HEK293 (cell line): ENCODE measurements at regions not wholly inside any gene's neighbourhood (a gene's known extent, or its start where the extent isn't known, plus 50 kb on each side); places are given as distances from the start of the nearest gene placed in this dataset.

Experiments
- CTCF ChIA-PET: fragments of 350-600 bp; formaldehyde crosslinking; extraction: SDS; loops from one replicate; lab custom pipeline; 2021; ENCODE audit warnings: antibody characterized with exemption; lab: Yijun Ruan, JAX
- POLR2A ChIA-PET: fragments of 300-600 bp; formaldehyde crosslinking; extraction: SDS; loops from one replicate; lab custom pipeline; 2020; ENCODE audit warnings: antibody characterized with exemption, inconsistent platforms; lab: Yijun Ruan, JAX
- H3K27ac ChIP-seq: fragments of 200-500 bp; sonication (Bioruptor generic); 2 replicates; pipeline ENCODE4 v1.5.1; 2014; ENCODE audit warnings: low read depth, low read length, control low read depth, inconsistent platforms; ENCODE audit errors: extremely low read depth
- H3K36me3 ChIP-seq, 2 experiments: fragments of 200-500 bp in 1 of 2; sonication (Bioruptor generic) in 1 of 2; 1 replicate in 1 of 2; 2 replicates in 1 of 2; pipeline ENCODE4 v1.5.1; 2014 to 2017; ENCODE audit warnings: inconsistent platforms in 2 of 2, low read length in 2 of 2; ENCODE audit not compliant: control insufficient read depth in 2 of 2, insufficient read depth in 1 of 2
- H3K4me1 ChIP-seq: fragments of 200-500 bp; sonication (Bioruptor generic); 2 replicates; pipeline ENCODE4 v1.5.1; 2014; ENCODE audit warnings: mild to moderate bottlenecking, low read length, inconsistent platforms; ENCODE audit not compliant: control insufficient read depth, insufficient read depth
- H3K4me3 ChIP-seq: 2 replicates; pipeline ENCODE4 v1.5.1; 2011; ENCODE audit warnings: low read depth, mild to moderate bottlenecking, control low read depth, low read length, moderate library complexity
- H3K9me3 ChIP-seq: fragments of 200-500 bp; sonication (Bioruptor generic); 2 replicates; pipeline ENCODE4 v1.5.1; 2014; ENCODE audit warnings: low read depth, low read length, inconsistent platforms; ENCODE audit not compliant: control insufficient read depth, insufficient read depth
- BCL11B ChIP-seq: fragments of 450-650 bp; formaldehyde crosslinking; IDR thresholded peaks from 2 replicates; pipeline ENCODE4 v1.5.1; 2016; ENCODE audit warnings: low read depth, missing biosample characterization, missing genetic modification characterization
- HOXD13 ChIP-seq: sonication (generic); formaldehyde crosslinking; IDR thresholded peaks from 2 replicates; pipeline ENCODE4 v1.8.0; 2022; ENCODE audit warnings: missing genetic modification reagents, borderline replicate concordance
- KLF9 ChIP-seq: fragments of 450-650 bp; formaldehyde crosslinking; IDR thresholded peaks from 2 replicates; pipeline ENCODE4 v1.5.1; 2016; ENCODE audit warnings: missing biosample characterization, missing genetic modification characterization, low read depth
- MYNN ChIP-seq: fragments of 450-650 bp; formaldehyde crosslinking; IDR thresholded peaks from 2 replicates; pipeline ENCODE4 v1.5.1; 2016; ENCODE audit warnings: missing biosample characterization, missing genetic modification characterization, borderline replicate concordance
- PATZ1 ChIP-seq: fragments of 450-650 bp; formaldehyde crosslinking; IDR thresholded peaks from 2 replicates; pipeline ENCODE4 v1.5.1; 2016; ENCODE audit warnings: missing biosample characterization, missing genetic modification characterization
- PRDM10 ChIP-seq: fragments of 450-650 bp; formaldehyde crosslinking; IDR thresholded peaks from 2 replicates; pipeline ENCODE4 v1.5.1; 2016; ENCODE audit warnings: missing biosample characterization, missing genetic modification characterization
- ZNF114 ChIP-seq: fragments of 450-650 bp; formaldehyde crosslinking; IDR thresholded peaks from 2 replicates; pipeline ENCODE4 v1.5.0; 2017; ENCODE audit warnings: missing biosample characterization, missing genetic modification characterization
- ZNF175 ChIP-seq: fragments of 450-650 bp; formaldehyde crosslinking; IDR thresholded peaks from 2 replicates; pipeline ENCODE4 v1.5.1; 2016; ENCODE audit warnings: missing biosample characterization, missing genetic modification characterization
- ZNF266 ChIP-seq: fragments of 450-650 bp; formaldehyde crosslinking; IDR thresholded peaks from 2 replicates; pipeline ENCODE4 v1.5.1; 2016; ENCODE audit warnings: missing biosample characterization, missing genetic modification characterization, low read depth
- ZNF341 ChIP-seq: fragments of 450-650 bp; formaldehyde crosslinking; IDR thresholded peaks from 2 replicates; pipeline ENCODE4; 2016; ENCODE audit warnings: low read depth, missing biosample characterization, missing genetic modification characterization
- ZNF391 ChIP-seq: fragments of 450-650 bp; formaldehyde crosslinking; IDR thresholded peaks from 2 replicates; pipeline ENCODE4 v1.5.1; 2016; ENCODE audit warnings: low read depth, missing biosample characterization, missing genetic modification characterization, borderline replicate concordance
- ZNF433 ChIP-seq: fragments of 450-650 bp; formaldehyde crosslinking; IDR thresholded peaks from 2 replicates; pipeline ENCODE4 v1.5.1; 2016; ENCODE audit warnings: missing biosample characterization, missing genetic modification characterization, low read depth
- ZNF548 ChIP-seq: fragments of 450-650 bp; formaldehyde crosslinking; IDR thresholded peaks from 2 replicates; pipeline ENCODE4 v1.5.1; 2016; ENCODE audit warnings: missing biosample characterization, missing genetic modification characterization
- ZNF560 ChIP-seq: fragments of 450-650 bp; formaldehyde crosslinking; IDR thresholded peaks from 2 replicates; pipeline ENCODE4 v1.5.1; 2017; ENCODE audit warnings: missing biosample characterization, missing genetic modification characterization, borderline replicate concordance
- ZNF664 ChIP-seq: fragments of 450-650 bp; formaldehyde crosslinking; IDR thresholded peaks from 2 replicates; pipeline ENCODE4 v1.5.1; 2016; ENCODE audit warnings: missing biosample characterization, missing genetic modification characterization
- ZNF776 ChIP-seq: fragments of 450-650 bp; formaldehyde crosslinking; IDR thresholded peaks from 2 replicates; pipeline ENCODE4 v1.5.0; 2017; ENCODE audit warnings: missing biosample characterization, missing genetic modification characterization, borderline replicate concordance
- ZSCAN23 ChIP-seq: fragments of 450-650 bp; formaldehyde crosslinking; IDR thresholded peaks from 2 replicates; pipeline ENCODE4 v1.5.1; 2016; ENCODE audit warnings: missing biosample characterization, missing genetic modification characterization
- TF ChIP-seq, protein P1 (sequence below): fragments of 450-650 bp; formaldehyde crosslinking; IDR thresholded peaks from 2 replicates; pipeline ENCODE4 v1.5.1; 2016; ENCODE audit warnings: missing biosample characterization, missing genetic modification characterization
- TF ChIP-seq, protein P2 (sequence below): fragments of 450-650 bp; formaldehyde crosslinking; IDR thresholded peaks from 2 replicates; pipeline ENCODE4 v1.5.1; 2017; ENCODE audit warnings: missing biosample characterization, missing genetic modification characterization
- TF ChIP-seq, protein P3 (sequence below): fragments of 450-650 bp; formaldehyde crosslinking; IDR thresholded peaks from 2 replicates; pipeline ENCODE4 v1.5.1; 2017; ENCODE audit warnings: missing biosample characterization, missing genetic modification characterization
- TF ChIP-seq, protein P4 (sequence below): fragments of 450-650 bp; formaldehyde crosslinking; IDR thresholded peaks from 2 replicates; pipeline ENCODE4 v1.5.0; 2017; ENCODE audit warnings: missing biosample characterization, missing genetic modification characterization, borderline replicate concordance

DNA sequence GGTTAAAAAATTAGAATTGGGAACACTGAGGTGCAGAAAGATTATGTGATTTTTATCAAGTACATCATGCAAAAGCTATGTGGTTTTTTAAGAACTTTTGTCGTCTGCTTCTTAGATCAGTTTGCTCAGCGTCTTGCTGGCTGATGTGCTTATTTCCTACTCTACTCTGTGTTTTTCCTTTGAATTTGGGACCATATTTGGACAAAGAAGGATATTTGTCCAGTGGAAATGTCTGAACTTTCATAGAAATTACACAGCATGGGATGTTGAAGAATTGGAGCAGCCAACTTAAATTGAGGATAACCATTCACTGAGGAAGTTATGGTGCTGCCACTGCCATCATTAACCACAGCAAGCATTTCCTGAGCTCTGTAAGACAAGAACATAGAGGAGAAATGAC lies 252.8 kb upstream of the HS3ST5 start (continued):
- TF ChIP-seq BCL11B (tag by site-specific recombination) (no peak), ZSCAN23 (tag by site-specific recombination) (no peak), ZNF391 (no peak), ZNF548 (tag by site-specific recombination) (no peak)

- TF ChIP-seq, protein P1, sequence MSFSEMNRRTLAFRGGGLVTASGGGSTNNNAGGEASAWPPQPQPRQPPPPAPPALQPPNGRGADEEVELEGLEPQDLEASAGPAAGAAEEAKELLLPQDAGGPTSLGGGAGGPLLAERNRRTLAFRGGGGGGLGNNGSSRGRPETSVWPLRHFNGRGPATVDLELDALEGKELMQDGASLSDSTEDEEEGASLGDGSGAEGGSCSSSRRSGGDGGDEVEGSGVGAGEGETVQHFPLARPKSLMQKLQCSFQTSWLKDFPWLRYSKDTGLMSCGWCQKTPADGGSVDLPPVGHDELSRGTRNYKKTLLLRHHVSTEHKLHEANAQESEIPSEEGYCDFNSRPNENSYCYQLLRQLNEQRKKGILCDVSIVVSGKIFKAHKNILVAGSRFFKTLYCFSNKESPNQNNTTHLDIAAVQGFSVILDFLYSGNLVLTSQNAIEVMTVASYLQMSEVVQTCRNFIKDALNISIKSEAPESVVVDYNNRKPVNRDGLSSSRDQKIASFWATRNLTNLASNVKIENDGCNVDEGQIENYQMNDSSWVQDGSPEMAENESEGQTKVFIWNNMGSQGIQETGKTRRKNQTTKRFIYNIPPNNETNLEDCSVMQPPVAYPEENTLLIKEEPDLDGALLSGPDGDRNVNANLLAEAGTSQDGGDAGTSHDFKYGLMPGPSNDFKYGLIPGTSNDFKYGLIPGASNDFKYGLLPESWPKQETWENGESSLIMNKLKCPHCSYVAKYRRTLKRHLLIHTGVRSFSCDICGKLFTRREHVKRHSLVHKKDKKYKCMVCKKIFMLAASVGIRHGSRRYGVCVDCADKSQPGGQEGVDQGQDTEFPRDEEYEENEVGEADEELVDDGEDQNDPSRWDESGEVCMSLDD (tag by site-specific recombination), result no peak
- no peak for TF ChIP-seq ZNF776 (tag by site-specific recombination)
- no peak for TF ChIP-seq HOXD13 (CRISPR knock-in tag)
- TF ChIP-seq ZNF114 (tag by site-specific recombination), result no peak
- TF ChIP-seq ZNF433 (tag by site-specific recombination), result no peak
- TF ChIP-seq ZNF560 (tag by site-specific recombination), result no peak
- TF ChIP-seq ZNF175 (tag by site-specific recombination), result no peak
- no peak for TF ChIP-seq PATZ1 (tag by site-specific recombination)
- TF ChIP-seq ZNF341 (tag by site-specific recombination), result no peak
- TF ChIP-seq, protein P2, sequence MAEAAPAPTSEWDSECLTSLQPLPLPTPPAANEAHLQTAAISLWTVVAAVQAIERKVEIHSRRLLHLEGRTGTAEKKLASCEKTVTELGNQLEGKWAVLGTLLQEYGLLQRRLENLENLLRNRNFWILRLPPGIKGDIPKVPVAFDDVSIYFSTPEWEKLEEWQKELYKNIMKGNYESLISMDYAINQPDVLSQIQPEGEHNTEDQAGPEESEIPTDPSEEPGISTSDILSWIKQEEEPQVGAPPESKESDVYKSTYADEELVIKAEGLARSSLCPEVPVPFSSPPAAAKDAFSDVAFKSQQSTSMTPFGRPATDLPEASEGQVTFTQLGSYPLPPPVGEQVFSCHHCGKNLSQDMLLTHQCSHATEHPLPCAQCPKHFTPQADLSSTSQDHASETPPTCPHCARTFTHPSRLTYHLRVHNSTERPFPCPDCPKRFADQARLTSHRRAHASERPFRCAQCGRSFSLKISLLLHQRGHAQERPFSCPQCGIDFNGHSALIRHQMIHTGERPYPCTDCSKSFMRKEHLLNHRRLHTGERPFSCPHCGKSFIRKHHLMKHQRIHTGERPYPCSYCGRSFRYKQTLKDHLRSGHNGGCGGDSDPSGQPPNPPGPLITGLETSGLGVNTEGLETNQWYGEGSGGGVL (tag by site-specific recombination), result no peak
- TF ChIP-seq ZNF548 (tag by site-specific recombination), result no peak
- TF ChIP-seq KLF9 (tag by site-specific recombination), result no peak
- TF ChIP-seq, protein P3, sequence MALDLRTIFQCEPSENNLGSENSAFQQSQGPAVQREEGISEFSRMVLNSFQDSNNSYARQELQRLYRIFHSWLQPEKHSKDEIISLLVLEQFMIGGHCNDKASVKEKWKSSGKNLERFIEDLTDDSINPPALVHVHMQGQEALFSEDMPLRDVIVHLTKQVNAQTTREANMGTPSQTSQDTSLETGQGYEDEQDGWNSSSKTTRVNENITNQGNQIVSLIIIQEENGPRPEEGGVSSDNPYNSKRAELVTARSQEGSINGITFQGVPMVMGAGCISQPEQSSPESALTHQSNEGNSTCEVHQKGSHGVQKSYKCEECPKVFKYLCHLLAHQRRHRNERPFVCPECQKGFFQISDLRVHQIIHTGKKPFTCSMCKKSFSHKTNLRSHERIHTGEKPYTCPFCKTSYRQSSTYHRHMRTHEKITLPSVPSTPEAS (tag by site-specific recombination), result no peak
- no peak for TF ChIP-seq ZNF266 (tag by site-specific recombination)
- no peak for TF ChIP-seq PRDM10 (tag by site-specific recombination)
- no peak for TF ChIP-seq ZNF664 (tag by site-specific recombination)
- TF ChIP-seq, protein P4, sequence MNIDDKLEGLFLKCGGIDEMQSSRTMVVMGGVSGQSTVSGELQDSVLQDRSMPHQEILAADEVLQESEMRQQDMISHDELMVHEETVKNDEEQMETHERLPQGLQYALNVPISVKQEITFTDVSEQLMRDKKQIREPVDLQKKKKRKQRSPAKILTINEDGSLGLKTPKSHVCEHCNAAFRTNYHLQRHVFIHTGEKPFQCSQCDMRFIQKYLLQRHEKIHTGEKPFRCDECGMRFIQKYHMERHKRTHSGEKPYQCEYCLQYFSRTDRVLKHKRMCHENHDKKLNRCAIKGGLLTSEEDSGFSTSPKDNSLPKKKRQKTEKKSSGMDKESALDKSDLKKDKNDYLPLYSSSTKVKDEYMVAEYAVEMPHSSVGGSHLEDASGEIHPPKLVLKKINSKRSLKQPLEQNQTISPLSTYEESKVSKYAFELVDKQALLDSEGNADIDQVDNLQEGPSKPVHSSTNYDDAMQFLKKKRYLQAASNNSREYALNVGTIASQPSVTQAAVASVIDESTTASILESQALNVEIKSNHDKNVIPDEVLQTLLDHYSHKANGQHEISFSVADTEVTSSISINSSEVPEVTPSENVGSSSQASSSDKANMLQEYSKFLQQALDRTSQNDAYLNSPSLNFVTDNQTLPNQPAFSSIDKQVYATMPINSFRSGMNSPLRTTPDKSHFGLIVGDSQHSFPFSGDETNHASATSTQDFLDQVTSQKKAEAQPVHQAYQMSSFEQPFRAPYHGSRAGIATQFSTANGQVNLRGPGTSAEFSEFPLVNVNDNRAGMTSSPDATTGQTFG, result no peak
- TF ChIP-seq MYNN (tag by site-specific recombination), result no peak
- H3K27ac ChIP-seq, result no peak overlapping the region
- POLR2A ChIA-PET, result no interaction called here
Observed at GRCh38 chr6:114595186-114595585, 252.4 kb upstream of the HS3ST5 start.

More at GRCh38 chr6:114595186-114595585, 252.4 kb upstream of the HS3ST5 start:
- CTCF ChIA-PET, result no interaction called here
- H3K4me3 ChIP-seq, result no peak overlapping the region
- no peaks in the 10 kb centered on the region for H3K4me1 ChIP-seq
- no peaks in the 10 kb centered on the region for H3K9me3 ChIP-seq
- no peaks in the 10 kb centered on the region for H3K36me3 ChIP-seq
